ENCODE measurements at regions not wholly inside any gene's neighbourhood (a gene's known extent, or its start where the extent isn't known, plus 50 kb on each side); places are given as distances from the start of the nearest gene placed in this dataset.

DNA sequence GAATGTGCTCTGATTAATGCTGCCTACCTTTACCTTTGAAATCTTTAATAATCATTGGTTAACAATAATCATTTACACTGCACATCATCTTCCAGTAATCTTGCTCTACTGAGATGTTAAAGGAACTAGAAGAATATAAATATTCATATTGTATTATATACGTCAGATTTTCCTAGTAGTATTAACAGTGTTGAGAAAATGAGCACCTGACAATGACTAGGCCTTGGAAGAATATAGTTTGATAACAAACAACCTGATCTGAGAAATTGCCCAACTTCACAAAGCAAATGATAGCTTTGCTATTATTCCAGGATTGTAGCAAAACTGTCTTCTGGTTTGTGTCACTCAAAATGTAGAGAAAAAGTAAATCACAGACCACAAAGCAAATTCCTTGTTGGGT, 467.1 kb downstream of the NOVA1 start:
- no peaks in the 10 kb centered on the region for H3K9me3 ChIP-seq
- H3K4me1 ChIP-seq: no peaks in the 10 kb centered on the region
- no peak for DNase-seq
- TF ChIP-seq, protein P1, sequence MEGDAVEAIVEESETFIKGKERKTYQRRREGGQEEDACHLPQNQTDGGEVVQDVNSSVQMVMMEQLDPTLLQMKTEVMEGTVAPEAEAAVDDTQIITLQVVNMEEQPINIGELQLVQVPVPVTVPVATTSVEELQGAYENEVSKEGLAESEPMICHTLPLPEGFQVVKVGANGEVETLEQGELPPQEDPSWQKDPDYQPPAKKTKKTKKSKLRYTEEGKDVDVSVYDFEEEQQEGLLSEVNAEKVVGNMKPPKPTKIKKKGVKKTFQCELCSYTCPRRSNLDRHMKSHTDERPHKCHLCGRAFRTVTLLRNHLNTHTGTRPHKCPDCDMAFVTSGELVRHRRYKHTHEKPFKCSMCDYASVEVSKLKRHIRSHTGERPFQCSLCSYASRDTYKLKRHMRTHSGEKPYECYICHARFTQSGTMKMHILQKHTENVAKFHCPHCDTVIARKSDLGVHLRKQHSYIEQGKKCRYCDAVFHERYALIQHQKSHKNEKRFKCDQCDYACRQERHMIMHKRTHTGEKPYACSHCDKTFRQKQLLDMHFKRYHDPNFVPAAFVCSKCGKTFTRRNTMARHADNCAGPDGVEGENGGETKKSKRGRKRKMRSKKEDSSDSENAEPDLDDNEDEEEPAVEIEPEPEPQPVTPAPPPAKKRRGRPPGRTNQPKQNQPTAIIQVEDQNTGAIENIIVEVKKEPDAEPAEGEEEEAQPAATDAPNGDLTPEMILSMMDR (IDR thresholded peaks at IDR 0.05; ENCODE audit: low read depth, low read length): no peak
- no peaks in the 10 kb centered on the region for H3K27me3 ChIP-seq
- no peaks in the 10 kb centered on the region for H3K36me3 ChIP-seq
- H3K4me3 ChIP-seq (ENCODE audit: low read depth, low read length): no peak overlapping the region

DNA sequence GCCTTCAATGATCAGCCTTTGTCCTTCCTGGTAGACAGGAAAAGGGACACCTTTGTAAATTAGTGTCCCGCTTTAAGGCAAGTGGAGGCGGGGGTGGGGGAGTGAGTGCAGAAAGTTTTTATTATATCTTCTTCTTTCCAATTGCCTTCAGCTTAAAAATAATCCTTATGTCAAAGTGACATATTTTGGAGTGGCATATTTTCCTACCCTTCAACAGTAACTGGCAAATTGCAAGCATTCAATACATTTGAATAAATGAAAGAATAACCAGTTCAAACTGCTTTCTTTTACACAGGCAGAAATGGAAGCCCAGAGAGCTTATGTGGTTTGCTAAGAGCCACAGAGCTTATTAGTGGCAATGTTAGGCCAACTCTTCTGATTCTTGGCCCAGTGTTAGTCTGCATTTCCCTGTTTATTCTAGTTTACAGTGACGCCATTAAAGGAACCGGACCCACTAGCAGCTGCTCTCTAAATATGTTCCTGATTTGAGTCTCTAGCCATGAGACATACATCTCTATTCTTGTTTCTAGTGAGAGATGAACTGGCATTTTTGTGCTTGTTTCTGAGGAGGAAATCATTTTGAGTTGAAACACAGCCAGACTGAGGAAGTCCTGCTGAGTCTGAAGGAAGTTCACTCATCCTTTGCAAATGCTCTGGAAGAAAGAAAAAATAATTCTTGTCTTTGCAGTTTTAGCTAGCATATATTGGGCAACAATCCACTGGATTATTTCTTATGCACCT, 468.7 kb downstream of the NOVA1 start:
- no peaks in the 10 kb centered on the region for H3K4me1 ChIP-seq
- DNase-seq: no peak
- H3K9me3 ChIP-seq: no peaks in the 10 kb centered on the region
- H3K27me3 ChIP-seq: no peaks in the 10 kb centered on the region
- H3K4me3 ChIP-seq (ENCODE audit: low read depth, low read length): no peak overlapping the region
- TF ChIP-seq, protein P1 (IDR thresholded peaks at IDR 0.05; ENCODE audit: low read depth, low read length): no peak
- H3K36me3 ChIP-seq: no peaks in the 10 kb centered on the region

DNA sequence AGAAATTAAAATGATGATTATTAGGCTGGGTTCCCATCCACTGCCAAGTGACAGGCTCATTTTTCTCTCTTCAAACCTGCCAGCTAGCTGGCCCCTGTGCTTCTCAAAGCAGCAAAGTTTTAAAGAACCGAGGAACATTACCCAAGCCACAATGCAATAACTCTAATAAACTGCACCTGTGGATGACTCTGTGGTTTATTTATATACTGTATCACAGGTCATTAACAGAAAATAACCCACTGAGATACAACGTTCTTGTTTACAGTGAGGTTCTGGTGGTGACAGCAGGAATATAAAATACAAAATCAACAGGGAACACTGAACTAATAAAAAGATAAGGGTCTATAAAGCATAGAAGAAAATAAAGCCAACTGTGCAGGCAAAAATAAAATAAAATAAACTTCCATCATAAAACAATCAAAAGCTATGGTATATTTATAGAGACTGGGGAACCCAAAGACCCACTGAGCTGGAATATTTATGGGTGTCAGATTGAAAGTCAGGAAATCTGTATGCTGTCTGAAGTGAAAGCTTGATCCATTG, 472.9 kb downstream of the NOVA1 start:
- Histone ChIP-seq H3K36me3 (no peaks in the 10 kb centered on the region), H3K27me3 (no peaks in the 10 kb centered on the region), H3K9me3 (no peaks in the 10 kb centered on the region), H3K4me3 (ENCODE audit: low read depth, low read length) (no peak overlapping the region), H3K4me1 (no peaks in the 10 kb centered on the region)
- TF ChIP-seq, protein P1 (IDR thresholded peaks at IDR 0.05; ENCODE audit: low read depth, low read length): no peak
- no peak for DNase-seq

DNA sequence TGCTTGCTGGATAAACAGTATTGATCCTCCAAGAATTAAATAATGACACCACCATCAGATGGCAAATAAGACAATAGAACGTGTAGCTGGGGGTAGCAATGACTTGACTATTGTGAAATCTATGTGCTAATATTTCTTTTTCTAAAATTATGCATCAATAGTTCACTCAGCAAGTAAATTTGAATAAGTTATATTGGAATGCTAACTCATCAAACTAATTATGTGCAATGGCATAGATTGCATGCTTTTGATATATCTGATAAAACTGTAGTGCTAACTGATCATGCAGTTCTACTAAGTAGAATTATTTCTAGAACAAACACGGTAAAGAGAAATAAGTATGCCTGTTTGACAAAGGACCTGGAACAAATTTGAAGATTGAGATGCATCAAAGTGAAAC, 474.4 kb downstream of the NOVA1 start:
- H3K36me3 ChIP-seq: no peaks in the 10 kb centered on the region
- no peaks in the 10 kb centered on the region for H3K27me3 ChIP-seq
- no peak overlapping the region for H3K4me3 ChIP-seq (ENCODE audit: low read depth, low read length)
- TF ChIP-seq, protein P1 (IDR thresholded peaks at IDR 0.05; ENCODE audit: low read depth, low read length): no peak
- H3K4me1 ChIP-seq: no peaks in the 10 kb centered on the region
- DNase-seq: no peak
- H3K9me3 ChIP-seq: no peaks in the 10 kb centered on the region

DNA sequence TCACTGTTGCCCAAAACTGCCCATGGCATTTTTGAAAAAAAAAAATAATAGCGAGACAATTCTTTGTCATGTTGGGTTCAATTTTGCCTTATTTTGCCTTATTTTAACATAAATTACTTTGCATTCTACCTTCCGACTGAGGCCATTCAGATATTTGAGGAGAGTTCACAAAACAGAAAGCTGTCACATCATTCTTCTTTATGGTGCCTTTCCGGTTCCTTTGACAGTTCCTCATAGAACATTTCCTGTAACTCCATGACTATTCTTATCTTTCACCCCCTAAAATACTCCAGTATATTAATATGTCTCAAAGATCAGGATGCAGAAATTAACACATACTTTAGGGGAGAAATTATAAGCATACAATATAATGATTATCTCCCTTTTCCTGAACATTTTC, 476.7 kb downstream of the NOVA1 start:
- no peak for DNase-seq
- TF ChIP-seq, protein P1 (IDR thresholded peaks at IDR 0.05; ENCODE audit: low read depth, low read length): no peak
- no peaks in the 10 kb centered on the region for H3K9me3 ChIP-seq
- no peaks in the 10 kb centered on the region for H3K27me3 ChIP-seq
- H3K4me1 ChIP-seq: no peaks in the 10 kb centered on the region
- no peak overlapping the region for H3K4me3 ChIP-seq (ENCODE audit: low read depth, low read length)
- no peaks in the 10 kb centered on the region for H3K36me3 ChIP-seq

DNA sequence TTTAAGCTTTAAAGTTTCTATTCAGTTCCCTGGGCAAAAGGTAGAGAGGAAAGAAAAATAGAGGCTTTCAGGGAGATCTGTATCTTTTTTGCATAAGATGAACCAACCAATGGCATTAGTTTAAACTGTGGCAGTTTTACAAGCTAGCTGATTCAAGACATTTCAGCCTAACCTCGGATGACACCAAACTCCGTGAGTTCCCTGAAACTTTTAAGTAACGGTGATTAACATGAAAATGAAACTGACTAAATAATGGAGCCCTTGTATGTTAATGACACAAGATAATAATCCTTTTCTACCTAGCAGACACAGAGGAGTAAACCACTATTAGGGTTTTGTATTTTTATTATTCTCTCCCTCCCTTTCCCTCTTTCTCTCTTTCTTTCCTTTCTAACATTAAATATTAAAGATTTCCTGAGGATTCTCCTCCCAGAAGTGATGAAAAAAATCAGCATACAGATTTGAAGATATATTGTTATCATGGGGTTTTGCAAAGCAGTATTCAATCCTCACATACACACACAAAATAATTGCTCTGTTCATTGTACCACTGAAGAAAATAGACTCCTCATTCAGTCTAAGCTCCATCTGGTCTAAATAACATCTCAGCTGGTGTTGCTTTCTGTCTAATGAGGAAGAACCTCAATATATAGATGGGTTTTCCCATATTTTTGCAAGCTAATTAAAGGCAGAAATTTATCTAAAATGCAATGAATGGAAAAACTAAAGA, 483.8 kb downstream of the NOVA1 start:
- DNase-seq: no peak
- TF ChIP-seq, protein P1 (IDR thresholded peaks at IDR 0.05; ENCODE audit: low read depth, low read length): no peak
- Histone ChIP-seq H3K27me3 (no peaks in the 10 kb centered on the region), H3K9me3 (no peaks in the 10 kb centered on the region), H3K4me1 (no peaks in the 10 kb centered on the region), H3K36me3 (no peaks in the 10 kb centered on the region), H3K4me3 (ENCODE audit: low read depth, low read length) (no peak overlapping the region)

Measured in BE2C (cell line).